ENCODE measurements at regions not wholly inside any gene's neighbourhood (a gene's known extent, or its start where the extent isn't known, plus 50 kb on each side); places are given as distances from the start of the nearest gene placed in this dataset.

GRCh38 chr21:27803571-27803970 lies 836.7 kb upstream of the ADAMTS5 start:
- TF ChIP-seq CTCF (IDR thresholded peaks at IDR 0.05) (no peak), EZH2 (IDR thresholded peaks at IDR 0.05) (no peak)
